ENCODE measurements at regions not wholly inside any gene's neighbourhood (a gene's known extent, or its start where the extent isn't known, plus 50 kb on each side); places are given as distances from the start of the nearest gene placed in this dataset.

DNA sequence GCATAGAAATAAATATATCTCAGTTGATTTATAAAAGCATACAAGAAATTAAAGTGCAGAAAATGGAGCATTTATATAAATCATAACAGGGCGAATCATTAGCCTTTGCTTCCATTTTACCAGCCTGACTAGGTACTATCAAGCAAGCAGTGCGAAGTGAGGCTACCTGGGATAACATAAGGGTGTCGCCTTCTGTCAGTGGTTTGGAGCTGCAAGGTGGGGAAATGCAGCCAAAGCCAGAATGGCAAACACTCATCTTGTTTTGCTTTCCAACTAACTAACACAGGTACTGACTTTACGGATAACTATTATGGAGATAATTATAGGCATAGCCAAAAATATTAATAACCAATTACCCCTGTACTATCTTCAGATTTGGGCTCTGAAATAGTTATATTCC lies 1459.8 kb downstream of the RAPGEF2 start:
- TF ChIP-seq, protein P1, sequence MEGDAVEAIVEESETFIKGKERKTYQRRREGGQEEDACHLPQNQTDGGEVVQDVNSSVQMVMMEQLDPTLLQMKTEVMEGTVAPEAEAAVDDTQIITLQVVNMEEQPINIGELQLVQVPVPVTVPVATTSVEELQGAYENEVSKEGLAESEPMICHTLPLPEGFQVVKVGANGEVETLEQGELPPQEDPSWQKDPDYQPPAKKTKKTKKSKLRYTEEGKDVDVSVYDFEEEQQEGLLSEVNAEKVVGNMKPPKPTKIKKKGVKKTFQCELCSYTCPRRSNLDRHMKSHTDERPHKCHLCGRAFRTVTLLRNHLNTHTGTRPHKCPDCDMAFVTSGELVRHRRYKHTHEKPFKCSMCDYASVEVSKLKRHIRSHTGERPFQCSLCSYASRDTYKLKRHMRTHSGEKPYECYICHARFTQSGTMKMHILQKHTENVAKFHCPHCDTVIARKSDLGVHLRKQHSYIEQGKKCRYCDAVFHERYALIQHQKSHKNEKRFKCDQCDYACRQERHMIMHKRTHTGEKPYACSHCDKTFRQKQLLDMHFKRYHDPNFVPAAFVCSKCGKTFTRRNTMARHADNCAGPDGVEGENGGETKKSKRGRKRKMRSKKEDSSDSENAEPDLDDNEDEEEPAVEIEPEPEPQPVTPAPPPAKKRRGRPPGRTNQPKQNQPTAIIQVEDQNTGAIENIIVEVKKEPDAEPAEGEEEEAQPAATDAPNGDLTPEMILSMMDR (conservative IDR thresholded peaks at IDR 0.05 in 1 of 2, IDR thresholded peaks at IDR 0.05 in 1 of 2; ENCODE audit: low read depth in 1 of 2, low read length in 2 of 2) = no peak
- TF ChIP-seq EZH2 (IDR thresholded peaks at IDR 0.05; ENCODE audit: low read length, missing control alignments) = no peak

Data from fibroblast of lung (primary cell).